ENCODE measurements at regions not wholly inside any gene's neighbourhood (a gene's known extent, or its start where the extent isn't known, plus 50 kb on each side); places are given as distances from the start of the nearest gene placed in this dataset.

DNA sequence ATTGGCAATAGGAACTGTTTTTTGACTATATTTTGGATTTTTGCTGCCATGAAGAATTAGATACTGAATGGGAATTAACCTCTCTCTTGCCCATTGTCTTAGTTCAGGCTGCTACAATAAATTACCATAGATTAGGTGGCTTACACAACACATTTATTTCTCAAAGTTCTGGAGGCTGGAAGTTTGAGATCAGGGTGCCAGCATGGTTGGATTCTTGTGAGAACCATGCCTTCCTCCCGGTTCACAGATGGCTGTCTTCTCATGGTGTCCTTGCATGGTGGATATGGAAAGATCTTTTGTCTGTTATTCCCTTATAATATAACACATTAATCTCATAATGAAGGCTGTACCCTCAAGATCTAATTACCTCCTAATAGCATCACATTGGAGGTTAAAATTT lies 836.4 kb downstream of the SLC4A3 start:
- TF ChIP-seq EZH2 (IDR thresholded peaks at IDR 0.05; ENCODE audit: insufficient read depth, poor library complexity, severe bottlenecking) (no peak), EZH2phosphoT487 (IDR thresholded peaks at IDR 0.05; ENCODE audit: insufficient read depth, low read depth) (no peak)
